ENCODE measurements at regions not wholly inside any gene's neighbourhood (a gene's known extent, or its start where the extent isn't known, plus 50 kb on each side); places are given as distances from the start of the nearest gene placed in this dataset.

DNA sequence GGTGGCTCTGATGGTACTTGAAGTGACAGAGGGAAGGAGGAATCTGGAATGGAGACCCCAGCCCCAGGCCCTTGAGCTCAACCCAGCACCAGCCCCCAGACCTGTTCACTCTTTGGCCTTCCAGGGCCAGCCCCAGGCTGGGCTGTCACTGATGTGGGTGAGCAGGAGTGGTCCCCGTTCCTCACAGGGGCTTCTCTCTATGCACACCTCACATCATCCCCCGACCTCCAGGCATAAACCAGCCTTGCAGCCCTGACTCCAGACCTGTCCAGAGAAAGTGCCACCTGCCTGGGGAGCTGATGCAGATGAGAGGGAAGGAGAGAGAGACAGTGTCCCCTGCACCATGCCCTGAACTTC, 182.6 kb upstream of the SDK2 start:
- H3K4me1 ChIP-seq (ENCODE audit: low read length): no peaks in the 10 kb centered on the region
- H3K79me2 ChIP-seq (ENCODE audit: low read length): no peaks in the 10 kb centered on the region
- H3K4me3 ChIP-seq (ENCODE audit: low read length): no peak overlapping the region
- TF ChIP-seq, protein P1, sequence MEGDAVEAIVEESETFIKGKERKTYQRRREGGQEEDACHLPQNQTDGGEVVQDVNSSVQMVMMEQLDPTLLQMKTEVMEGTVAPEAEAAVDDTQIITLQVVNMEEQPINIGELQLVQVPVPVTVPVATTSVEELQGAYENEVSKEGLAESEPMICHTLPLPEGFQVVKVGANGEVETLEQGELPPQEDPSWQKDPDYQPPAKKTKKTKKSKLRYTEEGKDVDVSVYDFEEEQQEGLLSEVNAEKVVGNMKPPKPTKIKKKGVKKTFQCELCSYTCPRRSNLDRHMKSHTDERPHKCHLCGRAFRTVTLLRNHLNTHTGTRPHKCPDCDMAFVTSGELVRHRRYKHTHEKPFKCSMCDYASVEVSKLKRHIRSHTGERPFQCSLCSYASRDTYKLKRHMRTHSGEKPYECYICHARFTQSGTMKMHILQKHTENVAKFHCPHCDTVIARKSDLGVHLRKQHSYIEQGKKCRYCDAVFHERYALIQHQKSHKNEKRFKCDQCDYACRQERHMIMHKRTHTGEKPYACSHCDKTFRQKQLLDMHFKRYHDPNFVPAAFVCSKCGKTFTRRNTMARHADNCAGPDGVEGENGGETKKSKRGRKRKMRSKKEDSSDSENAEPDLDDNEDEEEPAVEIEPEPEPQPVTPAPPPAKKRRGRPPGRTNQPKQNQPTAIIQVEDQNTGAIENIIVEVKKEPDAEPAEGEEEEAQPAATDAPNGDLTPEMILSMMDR (IDR thresholded peaks at IDR 0.05; ENCODE audit: low read length): no peak
- TF ChIP-seq EZH2 (optimal IDR thresholded peaks at IDR 0.05; ENCODE audit: low read depth, low read length): no peak
- peaks cover 57% of the 10 kb centered on the region for H3K27me3 ChIP-seq (replicated peaks; ENCODE audit: insufficient read depth, low read length)
- no peak for DNase-seq
- no peaks in the 10 kb centered on the region for H3K36me3 ChIP-seq (replicated peaks; ENCODE audit: insufficient read depth, low read length)
- no peaks in the 10 kb centered on the region for H3K9me2 ChIP-seq (replicated peaks; ENCODE audit: insufficient read depth, low read length)
- H3K27ac ChIP-seq (ENCODE audit: low read length): no peak overlapping the region
- H2AFZ ChIP-seq (ENCODE audit: low read length): no peak overlapping the region
- no peaks in the 10 kb centered on the region for H4K20me1 ChIP-seq (ENCODE audit: insufficient read depth, low read length)
- H3K9ac ChIP-seq (ENCODE audit: low read length): no peak overlapping the region
- H3K4me2 ChIP-seq (ENCODE audit: low read depth, low read length): no peak overlapping the region
- no peaks in the 10 kb centered on the region for H3F3A ChIP-seq (ENCODE audit: insufficient read depth, low read length)
- H3K9me3 ChIP-seq (replicated peaks; ENCODE audit: insufficient read depth, low read length): no peaks in the 10 kb centered on the region

DNA sequence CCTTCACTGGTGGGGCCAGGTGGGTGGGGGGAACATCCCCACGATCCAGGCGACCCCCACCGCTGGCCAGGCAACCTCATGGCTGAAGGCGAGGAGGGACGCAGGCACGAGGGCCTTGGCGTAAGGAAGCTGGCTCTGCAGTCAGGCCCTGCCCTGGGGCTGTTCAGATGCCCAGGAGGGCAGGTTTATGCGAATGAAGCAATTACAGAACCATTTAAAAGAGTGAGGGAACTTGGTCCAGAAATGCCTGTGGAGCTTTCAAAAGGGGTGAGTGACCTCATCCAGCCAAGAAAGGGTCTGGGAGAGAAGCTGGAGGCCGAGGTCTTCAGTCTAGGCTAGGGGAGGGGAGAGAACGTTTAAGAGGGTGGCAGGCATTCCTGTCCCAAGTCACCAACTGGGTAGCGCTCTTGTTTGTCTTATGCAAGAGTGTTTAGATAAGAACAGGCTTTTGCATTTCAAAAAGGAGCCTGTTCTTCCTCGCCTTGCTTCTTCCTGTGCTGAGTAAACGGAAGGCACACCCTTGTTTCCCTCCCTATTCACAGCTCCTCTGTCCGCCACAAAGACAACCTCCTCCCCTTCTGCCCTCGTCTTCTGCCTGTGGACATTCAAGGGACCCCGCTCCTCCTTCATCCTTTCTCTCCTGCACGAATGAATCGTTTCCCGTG, 183.5 kb upstream of the SDK2 start:
- H3K27ac ChIP-seq (ENCODE audit: low read length): no peak overlapping the region
- no peaks in the 10 kb centered on the region for H4K20me1 ChIP-seq (ENCODE audit: insufficient read depth, low read length)
- H3K79me2 ChIP-seq (ENCODE audit: low read length): no peaks in the 10 kb centered on the region
- peaks cover 52% of the 10 kb centered on the region for H3K27me3 ChIP-seq (replicated peaks; ENCODE audit: insufficient read depth, low read length)
- H3K9me2 ChIP-seq (replicated peaks; ENCODE audit: insufficient read depth, low read length): no peaks in the 10 kb centered on the region
- no peaks in the 10 kb centered on the region for H3F3A ChIP-seq (ENCODE audit: insufficient read depth, low read length)
- H2AFZ ChIP-seq (ENCODE audit: low read length): no peak overlapping the region
- no peak overlapping the region for H3K9ac ChIP-seq (ENCODE audit: low read length)
- TF ChIP-seq, protein P1 (IDR thresholded peaks at IDR 0.05; ENCODE audit: low read length): no peak
- TF ChIP-seq EZH2phosphoT487 (IDR thresholded peaks at IDR 0.05; ENCODE audit: low read length): no peak
- no peak for TF ChIP-seq EZH2 (optimal IDR thresholded peaks at IDR 0.05; ENCODE audit: low read depth, low read length)
- H3K4me1 ChIP-seq (ENCODE audit: low read length): no peaks in the 10 kb centered on the region
- no peaks in the 10 kb centered on the region for H3K36me3 ChIP-seq (replicated peaks; ENCODE audit: insufficient read depth, low read length)
- no peak for DNase-seq
- no peak overlapping the region for H3K4me3 ChIP-seq (ENCODE audit: low read length)
- H3K9me3 ChIP-seq (replicated peaks; ENCODE audit: insufficient read depth, low read length): no peaks in the 10 kb centered on the region
- no peak overlapping the region for H3K4me2 ChIP-seq (ENCODE audit: low read depth, low read length)

DNA sequence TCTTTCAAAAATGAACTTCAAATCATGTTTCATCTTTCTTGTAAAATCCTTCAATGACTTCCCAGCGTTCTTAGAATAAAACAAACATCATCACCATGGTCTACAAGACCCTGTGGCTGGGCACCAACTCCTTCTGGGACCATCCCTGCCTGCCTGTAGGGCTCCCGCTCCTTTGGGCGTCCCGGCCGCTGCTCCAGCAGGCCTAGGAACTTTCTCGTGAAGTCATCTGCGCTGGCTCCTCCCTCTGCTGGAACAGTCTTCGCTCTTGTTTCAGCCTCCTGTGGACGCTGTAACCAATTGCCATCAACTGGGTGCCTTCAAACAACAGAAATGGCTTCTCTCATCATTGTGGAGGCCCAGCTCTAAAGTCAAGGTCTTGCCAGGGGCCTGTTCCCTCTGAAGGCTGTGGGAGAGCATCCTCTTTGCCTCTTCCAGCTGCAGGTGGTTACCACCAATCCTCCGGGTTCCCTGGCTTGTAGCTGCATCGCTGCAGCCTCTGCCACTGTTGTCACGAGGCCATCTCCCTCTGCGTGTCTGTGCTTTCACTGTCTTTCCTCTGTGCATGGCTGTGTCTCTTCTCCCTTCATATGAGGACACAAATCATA, 185.5 kb upstream of the SDK2 start:
- Histone ChIP-seq H3K27ac (ENCODE audit: low read length) (no peak overlapping the region), H3K4me2 (ENCODE audit: low read depth, low read length) (no peak overlapping the region), H3K4me1 (ENCODE audit: low read length) (no peaks in the 10 kb centered on the region), H3K9me3 (replicated peaks; ENCODE audit: insufficient read depth, low read length) (no peaks in the 10 kb centered on the region), H3K27me3 (replicated peaks; ENCODE audit: insufficient read depth, low read length) (peaks cover 41% of the 10 kb centered on the region), H3K9me2 (replicated peaks; ENCODE audit: insufficient read depth, low read length) (no peaks in the 10 kb centered on the region), H2AFZ (ENCODE audit: low read length) (no peak overlapping the region), H3K9ac (ENCODE audit: low read length) (no peak overlapping the region), H3K36me3 (replicated peaks; ENCODE audit: insufficient read depth, low read length) (no peaks in the 10 kb centered on the region), H3F3A (ENCODE audit: insufficient read depth, low read length) (no peaks in the 10 kb centered on the region), H3K4me3 (ENCODE audit: low read length) (no peak overlapping the region), H4K20me1 (ENCODE audit: insufficient read depth, low read length) (no peaks in the 10 kb centered on the region), H3K79me2 (ENCODE audit: low read length) (no peaks in the 10 kb centered on the region)
- no peak for DNase-seq
- no peak for TF ChIP-seq EZH2phosphoT487 (IDR thresholded peaks at IDR 0.05; ENCODE audit: low read length)
- no peak for TF ChIP-seq EZH2 (optimal IDR thresholded peaks at IDR 0.05; ENCODE audit: low read depth, low read length)
- TF ChIP-seq, protein P1 (IDR thresholded peaks at IDR 0.05; ENCODE audit: low read length): no peak

Data from MM.1S (cell line).